GM03348 (cell line): ENCODE measurements at regions not wholly inside any gene's neighbourhood (a gene's known extent, or its start where the extent isn't known, plus 50 kb on each side); places are given as distances from the start of the nearest gene placed in this dataset.
"Not testable (repeated sequence)": the region's sequence is repeated elsewhere in the genome, so short reads cannot be mapped to it uniquely, and the experiment has no call there.

Experiments
- DNase-seq: peaks from one replicate; pipeline ENCODE4 v3.0.0; 2012; ENCODE audit warnings: low spot score

- no peak for DNase-seq
Measured at GRCh38 chr6:130610303-130610702, 216.9 kb upstream of the SMLR1 start.

- DNase-seq, result no peak
Measured at GRCh38 chr6:130611366-130611765, 215.8 kb upstream of the SMLR1 start.

- no peak for DNase-seq
Measured at GRCh38 chr6:130613176-130613575, 214.0 kb upstream of the SMLR1 start.

GRCh38 chr6:130615816-130616215, 211.4 kb upstream of the SMLR1 start:
- DNase-seq, result no peak

- DNase-seq, result no peak
Measured at GRCh38 chr6:130617658-130618057, 209.5 kb upstream of the SMLR1 start.

GRCh38 chr6:130618806-130619205, 208.4 kb upstream of the SMLR1 start:
- not testable (repeated sequence) for DNase-seq

- DNase-seq, result no peak
Measured at GRCh38 chr6:130620338-130620781, 206.8 kb upstream of the SMLR1 start.

- no peak for DNase-seq
Measured at GRCh38 chr6:130622142-130622541, 205.1 kb upstream of the SMLR1 start.

- no peak for DNase-seq
Measured at GRCh38 chr6:130624046-130624445, 203.2 kb upstream of the SMLR1 start.

GRCh38 chr6:130625825-130626527, 201.2 kb upstream of the SMLR1 start:
- peak; percentile 62 for DNase-seq

GRCh38 chr6:130628862-130629261, 198.3 kb upstream of the SMLR1 start:
- no peak for DNase-seq

GRCh38 chr6:130629640-130630039, 197.6 kb upstream of the SMLR1 start:
- DNase-seq, result no peak

- DNase-seq, result no peak
Measured at GRCh38 chr6:130632277-130632676, 194.9 kb upstream of the SMLR1 start.

- no peak for DNase-seq
Measured at GRCh38 chr6:130632897-130633296, 194.3 kb upstream of the SMLR1 start.

GRCh38 chr6:130643361-130643760, 183.8 kb upstream of the SMLR1 start:
- DNase-seq, result no peak

GRCh38 chr6:130644175-130644574, 183.0 kb upstream of the SMLR1 start:
- no peak for DNase-seq

- not testable (repeated sequence) for DNase-seq
Measured at GRCh38 chr6:130644769-130645168, 182.4 kb upstream of the SMLR1 start.

- DNase-seq, result peak; percentile 15
Measured at GRCh38 chr6:130647246-130647645, 180.0 kb upstream of the SMLR1 start.

- peak; percentile 55 for DNase-seq
Measured at GRCh38 chr6:130655586-130655985, 171.6 kb upstream of the SMLR1 start.

- no peak for DNase-seq
Measured at GRCh38 chr6:130661077-130661476, 166.1 kb upstream of the SMLR1 start.

- DNase-seq, result no peak
Measured at GRCh38 chr6:130666786-130667185, 160.4 kb upstream of the SMLR1 start.

- DNase-seq, result no peak
Measured at GRCh38 chr6:130670142-130670541, 157.1 kb upstream of the SMLR1 start.

GRCh38 chr6:130671119-130671518, 156.1 kb upstream of the SMLR1 start:
- DNase-seq, result peak; percentile 15

GRCh38 chr6:130671577-130671976, 155.6 kb upstream of the SMLR1 start:
- DNase-seq, result peak; percentile 25
